ENCODE measurements at regions not wholly inside any gene's neighbourhood (a gene's known extent, or its start where the extent isn't known, plus 50 kb on each side); places are given as distances from the start of the nearest gene placed in this dataset.

DNA sequence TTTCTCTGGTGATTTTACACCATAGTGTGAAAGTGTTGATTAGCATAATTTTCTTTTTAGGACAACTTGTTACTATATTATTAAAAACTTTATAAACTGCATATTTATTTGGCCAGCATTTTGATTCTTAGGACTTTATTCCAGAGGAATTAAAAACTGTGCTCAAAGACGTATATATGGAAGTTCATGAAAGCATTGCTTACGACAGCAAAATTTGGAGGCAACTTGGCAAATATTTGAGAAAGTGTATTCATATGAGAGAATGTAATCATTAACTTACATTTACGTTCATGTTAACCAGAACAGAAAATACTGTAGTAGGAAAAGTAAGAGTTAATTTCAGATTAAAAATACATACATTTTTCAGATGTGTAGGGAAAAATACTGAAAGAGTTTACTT lies 203.1 kb downstream of the JCAD start:
- DNase-seq: no peak

DNA sequence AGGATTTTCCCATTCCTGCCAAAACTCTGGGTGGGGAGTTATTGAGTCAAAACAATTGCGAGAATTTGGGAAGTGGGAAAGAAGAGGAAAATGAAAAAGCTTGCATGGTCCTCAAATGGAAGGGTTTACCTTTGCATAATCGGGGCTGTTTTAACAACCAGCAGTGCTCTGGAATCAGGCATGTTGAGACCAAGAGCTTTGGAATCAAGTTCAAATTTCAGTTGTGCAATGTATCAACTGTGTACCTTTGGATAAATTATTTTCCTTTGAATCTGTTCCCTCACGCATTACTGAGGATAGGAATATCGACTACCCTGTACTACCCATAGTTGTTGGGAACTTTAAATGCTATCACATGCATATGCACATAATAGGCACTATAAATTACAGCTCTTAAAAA lies 205.5 kb downstream of the JCAD start:
- no peak for DNase-seq

- no peak for DNase-seq
These were observed 208.1 kb downstream of the JCAD start for GRCh38 chr10:29851241-29851640.

DNA sequence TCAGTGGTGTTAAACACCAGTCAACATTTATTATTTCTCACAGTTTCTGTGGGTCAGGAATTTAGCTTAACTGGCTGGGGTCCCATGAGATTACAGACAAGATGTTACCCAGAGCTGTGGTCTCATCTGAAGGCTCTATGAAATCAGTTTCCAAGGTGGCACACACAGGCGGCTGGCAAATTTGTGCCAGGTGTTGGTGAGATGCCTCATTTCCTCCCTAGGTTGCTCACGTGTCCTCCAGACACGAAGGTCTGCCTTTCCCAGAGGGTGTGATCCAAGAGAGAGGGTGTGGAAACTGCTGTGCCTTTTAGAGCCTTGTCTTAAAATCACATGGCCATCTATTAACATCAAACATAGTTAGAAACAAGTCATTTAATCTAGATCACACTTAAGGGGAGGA lies 209.0 kb downstream of the JCAD start:
- DNase-seq: no peak

DNA sequence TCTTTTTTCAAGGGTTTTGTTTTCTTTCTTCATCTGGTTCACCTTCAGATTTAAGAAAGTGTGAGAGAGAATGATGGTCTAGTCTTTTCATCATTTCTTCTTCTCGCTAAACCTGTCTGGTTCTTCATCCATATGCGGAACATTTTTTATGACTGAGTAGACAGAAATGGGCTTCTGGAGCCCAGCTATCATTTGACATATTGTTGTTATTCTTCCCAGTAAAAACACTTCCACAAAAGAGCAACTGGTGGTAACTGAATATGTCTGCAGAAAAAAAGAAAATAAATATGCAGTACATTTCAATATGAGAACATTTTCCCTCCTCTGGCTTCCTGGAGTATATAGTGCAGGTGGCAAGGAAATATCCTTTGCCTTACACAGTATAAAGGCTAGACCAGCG lies 209.5 kb downstream of the JCAD start:
- no peak for DNase-seq

DNA sequence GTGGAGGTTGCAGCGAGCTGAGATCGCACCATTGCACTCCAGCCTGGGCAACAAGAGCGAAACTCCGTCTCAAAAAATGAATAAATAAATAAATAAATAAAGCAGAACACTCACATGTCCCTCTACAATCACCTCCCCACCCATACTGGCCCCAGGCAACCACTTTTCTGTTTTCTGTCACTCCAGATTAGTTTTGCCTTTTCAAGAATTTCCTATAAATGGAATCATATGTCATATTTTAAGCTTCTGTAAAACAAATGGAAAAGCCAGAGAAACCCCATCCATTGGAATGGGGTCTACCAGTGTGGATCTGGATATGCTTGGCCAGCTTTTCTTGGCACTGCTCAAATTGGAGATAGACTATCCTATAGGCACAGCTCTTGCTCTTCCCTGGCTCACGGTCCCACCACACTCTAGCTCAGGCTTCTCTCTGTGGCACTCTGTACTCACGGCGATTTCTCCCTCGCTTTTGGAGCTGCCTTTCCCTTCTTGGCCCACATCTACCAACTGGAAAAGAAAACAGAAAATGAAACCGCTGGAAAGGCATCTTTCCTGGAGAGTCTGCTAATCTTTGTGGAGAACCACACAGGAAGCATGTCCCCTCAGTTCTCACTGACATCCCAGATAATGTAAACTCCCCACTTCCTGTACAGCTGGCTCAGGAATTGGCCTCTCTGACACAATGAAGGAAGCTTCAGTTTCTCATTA lies 210.1 kb downstream of the JCAD start:
- peak; percentile 85 for DNase-seq

DNA sequence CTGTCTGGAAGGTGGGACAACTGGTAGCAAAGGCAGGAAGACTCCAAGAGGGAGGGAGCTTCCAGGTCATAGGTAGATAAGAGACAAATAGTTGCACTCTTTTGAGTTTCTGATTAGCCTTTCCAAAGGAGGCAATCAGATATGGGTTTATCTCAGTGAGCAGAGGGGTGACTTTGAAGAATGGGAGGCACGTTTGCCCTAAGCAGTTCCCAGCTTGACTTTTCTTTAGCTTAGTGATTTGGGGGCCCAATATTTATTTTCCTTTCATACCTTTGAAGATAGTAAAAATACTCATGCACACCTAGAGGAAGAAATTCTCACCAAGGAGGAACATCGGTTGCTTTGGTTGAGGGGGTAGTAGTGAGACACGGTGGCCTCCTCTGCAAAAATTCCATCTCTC lies 212.1 kb upstream of the SVIL start:
- DNase-seq: no peak

DNA sequence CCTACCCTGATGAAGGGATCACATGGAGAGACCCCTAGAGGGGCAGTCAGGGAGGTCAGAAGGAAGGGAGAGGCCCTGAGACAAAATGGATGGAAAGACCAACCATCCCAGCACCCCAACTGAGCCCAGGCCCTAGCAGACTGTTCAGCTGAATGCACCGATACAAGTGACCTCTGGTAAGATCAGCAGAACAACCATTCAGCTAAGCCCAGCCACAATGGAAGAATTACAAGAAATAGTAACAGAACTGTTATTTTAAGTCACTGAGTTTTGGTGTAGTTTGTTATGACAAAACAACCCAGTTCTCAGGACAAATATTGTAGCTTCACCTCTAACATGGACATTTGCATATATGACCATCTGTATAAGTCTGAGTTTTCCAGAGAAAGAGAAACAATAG lies 210.4 kb upstream of the SVIL start:
- no peak for DNase-seq

GRCh38 chr10:29843143-29843542 lies 208.4 kb upstream of the SVIL start:
- DNase-seq: no peak

DNA sequence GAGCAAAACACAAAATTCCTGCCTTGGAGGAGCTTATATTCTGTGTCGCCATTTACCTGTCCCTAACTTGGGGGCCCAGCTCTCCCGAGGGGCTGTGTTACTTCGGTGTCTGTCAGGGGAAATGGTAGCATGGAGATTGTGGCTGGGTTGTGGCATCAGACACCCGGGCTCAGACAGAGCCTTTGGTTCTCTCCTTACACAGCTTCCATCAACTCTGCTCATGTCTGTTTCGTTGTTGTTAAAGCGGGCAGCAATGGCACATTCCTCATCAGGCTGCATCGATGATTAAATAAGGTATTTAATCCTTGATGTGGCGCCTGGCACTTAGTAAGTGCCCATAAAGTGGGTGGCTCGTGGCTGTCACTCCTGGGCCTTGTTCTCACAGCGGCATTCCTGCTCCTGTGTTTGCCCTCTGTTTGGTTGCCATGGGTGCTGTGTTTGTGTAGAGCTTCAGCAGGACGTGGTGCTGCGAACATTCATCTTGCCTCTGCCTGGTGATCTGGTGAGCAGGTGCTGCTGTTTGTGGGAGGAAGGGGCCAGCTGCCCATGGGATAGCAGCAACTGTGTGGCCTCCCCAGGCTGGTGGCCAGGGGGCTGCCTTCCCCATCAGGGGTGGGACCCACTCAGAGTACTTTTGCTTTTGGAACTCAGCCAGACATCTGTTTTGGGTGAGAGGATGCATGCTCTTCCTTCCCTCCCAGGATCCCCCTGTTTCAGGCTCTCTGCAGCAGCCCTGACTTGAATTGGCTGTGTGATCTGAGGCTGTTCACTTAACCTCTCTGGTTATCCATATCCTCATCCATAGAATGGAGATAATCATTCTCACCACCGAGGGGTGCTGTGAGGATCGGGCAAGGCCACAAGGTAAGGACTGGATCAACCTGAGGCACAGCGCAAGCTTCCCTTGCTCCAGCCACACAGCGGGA lies 207.2 kb upstream of the SVIL start:
- peak; percentile 92 for DNase-seq

DNA sequence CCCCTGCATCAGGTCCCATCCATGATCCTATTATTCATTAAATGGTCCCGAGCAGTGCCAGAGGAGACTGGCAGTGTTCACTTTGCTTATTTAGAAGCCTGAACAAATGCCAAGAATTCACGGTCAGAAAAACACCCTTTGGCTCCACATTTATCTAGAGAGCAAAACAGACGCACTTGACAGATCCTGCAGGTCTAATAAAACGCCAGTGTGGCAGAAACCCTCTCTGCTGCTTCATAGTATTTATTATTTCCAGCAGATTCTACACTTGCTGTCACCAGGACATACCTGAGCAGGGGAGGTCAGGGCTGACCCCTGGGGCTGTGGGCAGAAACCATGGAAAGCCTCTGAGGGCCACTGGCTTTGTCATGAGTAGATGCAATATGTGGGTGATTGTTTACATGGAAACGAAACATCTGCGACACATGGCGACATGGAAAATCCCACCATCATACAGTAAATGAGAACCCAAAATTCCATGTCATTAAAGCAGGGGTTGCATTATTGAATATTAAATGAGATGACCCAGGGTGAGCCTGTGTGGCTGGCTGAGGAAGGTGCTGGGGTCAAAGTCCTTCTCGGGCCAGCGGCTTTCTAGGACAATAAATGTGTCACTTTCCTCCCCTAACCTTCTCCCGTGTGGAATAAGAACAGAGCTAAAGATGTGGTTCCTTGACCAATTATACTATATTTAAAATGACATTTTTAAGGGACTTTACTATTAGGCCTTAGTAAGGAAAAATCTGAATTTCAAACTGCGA lies 205.9 kb upstream of the SVIL start:
- DNase-seq: no peak

- peak; percentile 43 for DNase-seq
These were observed 205.2 kb upstream of the SVIL start for GRCh38 chr10:29839826-29840515.

DNA sequence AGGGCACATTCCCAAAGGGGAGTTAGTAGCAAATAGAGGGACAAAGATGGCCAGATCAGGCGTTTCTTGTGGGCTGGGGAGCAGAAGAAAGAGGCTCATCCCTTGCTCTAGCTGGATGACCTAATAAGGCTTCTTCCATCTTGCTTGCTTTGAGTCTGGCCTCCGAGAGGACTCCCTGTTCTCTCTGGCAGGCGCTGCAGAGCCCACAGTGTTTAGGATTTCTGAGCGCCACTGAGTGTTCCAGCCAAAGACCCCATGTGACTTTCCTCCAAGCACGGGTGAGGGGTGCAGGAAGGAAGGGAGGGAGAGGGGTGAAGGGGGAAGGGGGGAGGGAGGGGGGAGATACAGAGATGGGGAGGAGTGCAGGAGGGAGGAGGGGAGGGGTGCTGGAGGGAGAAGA lies 203.8 kb upstream of the SVIL start:
- no peak for DNase-seq

DNA sequence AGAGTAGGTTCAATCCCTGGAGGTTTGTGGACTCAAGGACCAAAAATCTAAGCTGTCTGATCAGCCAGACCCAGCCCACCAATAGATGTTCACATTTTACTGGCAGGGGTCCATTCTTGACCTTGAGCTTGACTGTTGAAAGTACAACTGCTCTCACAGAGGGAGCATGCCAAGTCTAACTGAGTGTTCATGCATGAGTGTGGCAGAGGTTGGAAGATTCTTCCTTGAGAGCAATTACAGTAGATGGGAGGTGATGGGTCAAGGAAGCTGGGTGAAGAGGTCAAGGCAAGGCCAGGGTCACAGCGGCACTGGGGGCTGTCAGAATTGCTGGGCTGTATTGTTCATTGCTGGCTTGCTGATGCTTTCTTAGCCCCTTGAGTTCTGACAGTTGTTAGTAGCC lies 202.8 kb upstream of the SVIL start:
- no peak for DNase-seq

DNA sequence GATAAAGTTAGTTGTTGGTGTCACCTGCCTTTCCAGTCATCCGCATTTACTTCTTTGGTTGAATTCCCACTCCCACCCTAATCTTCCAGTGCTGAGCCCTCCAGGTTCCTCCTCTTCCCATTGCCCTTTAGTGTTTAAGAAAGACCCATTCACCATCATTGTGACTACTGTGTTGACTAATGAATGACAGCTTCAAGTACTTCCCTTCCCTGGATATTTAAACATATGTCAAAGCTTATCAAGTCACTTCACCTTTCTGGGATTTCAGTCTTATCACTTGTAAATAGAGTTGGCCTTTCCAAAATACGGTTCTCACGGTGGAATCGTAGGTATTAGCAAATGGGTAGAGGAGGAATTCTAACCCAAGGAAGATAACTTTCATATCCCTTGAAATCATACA lies 201.6 kb upstream of the SVIL start:
- DNase-seq: no peak

- DNase-seq: peak; percentile 86
These were observed 200.3 kb upstream of the SVIL start for GRCh38 chr10:29835055-29835454.

GRCh38 chr10:29830531-29831512 lies 196.1 kb upstream of the SVIL start:
- DNase-seq: peak; percentile 26

GRCh38 chr10:29829776-29830175 lies 195.0 kb upstream of the SVIL start:
- no peak for DNase-seq

DNA sequence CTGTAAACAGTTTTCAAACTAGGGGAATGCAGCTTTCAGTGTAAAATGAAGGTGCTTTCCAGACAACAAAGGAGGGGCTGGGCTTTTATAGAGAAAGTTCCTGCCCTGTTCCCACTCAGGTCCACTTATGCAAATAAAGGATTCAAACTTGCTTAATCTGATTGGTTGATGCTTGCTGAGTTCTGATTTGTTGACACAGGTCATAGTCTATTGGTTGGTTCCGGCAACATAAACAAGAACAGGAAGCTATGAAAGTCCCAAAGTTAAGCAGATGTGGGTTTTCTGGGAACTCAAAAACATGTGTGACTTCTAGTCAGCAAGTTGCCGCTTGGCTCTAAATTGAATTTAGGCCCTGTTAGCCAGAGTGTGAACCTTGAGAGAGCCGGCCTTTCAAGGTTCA lies 194.2 kb upstream of the SVIL start:
- no peak for DNase-seq

DNA sequence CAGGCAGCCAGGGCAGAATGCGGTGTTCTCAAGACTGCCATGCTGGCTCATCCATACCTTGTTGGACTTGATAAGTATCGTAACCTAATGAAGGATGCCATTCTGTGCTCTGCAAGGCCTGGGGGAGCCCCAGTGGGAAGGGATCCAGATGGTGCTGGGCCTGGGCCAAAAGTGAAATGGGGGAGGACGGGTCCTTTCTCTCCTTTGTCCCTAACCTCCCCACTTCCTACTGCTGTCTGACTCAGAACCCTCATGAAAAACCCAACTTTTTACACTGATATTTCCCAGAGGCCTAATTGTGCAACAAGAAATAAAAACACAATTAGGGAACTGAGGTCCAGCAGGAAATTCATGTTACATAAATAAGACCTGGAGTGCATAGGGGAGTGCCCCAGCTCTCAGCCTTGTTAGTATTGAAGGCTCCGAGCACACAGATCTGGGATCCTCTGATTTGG lies 193.7 kb upstream of the SVIL start:
- no peak for DNase-seq

DNA sequence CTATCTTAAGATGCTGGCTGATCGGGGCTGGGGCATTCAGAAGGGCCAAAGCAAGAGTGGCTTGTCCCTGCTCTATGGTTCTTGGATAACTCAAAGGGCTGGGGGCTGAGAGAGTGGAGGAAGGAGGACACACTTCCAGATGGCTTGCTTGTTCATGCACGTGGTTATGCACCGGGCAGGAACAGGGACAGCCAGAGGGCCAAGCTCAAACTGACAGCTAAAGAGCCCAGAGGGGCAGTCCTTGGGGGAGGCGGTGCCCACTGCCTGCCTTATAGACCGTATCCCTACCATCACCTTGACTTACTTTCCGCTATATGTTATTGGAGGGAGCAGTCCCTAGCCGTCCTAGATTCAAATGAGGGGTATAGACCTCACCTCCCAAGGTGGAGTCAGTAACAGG lies 192.7 kb upstream of the SVIL start:
- no peak for DNase-seq
